ENCODE measurements at regions not wholly inside any gene's neighbourhood (a gene's known extent, or its start where the extent isn't known, plus 50 kb on each side); places are given as distances from the start of the nearest gene placed in this dataset.

DNA sequence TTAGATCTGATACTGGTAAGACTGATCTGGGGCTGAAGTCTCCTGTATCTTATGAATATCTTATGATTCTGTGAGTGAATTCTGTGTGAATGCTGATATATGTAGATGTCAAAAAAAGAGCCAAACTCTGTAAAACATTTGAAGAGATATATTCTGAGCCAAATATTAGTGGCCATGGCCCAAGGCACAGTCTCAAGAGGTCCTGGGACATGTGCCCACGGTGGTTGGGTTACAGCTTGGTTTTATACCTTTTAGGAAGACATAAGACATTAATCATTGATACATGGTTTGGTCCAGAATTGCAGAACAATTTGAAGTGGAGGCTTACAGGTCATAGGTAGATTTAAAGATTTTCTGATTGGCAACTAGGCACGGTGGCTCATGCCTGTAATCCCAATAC, 118.3 kb downstream of the KCNK1 start:
- no peak for DNase-seq (ENCODE audit: low read depth)
- TF ChIP-seq, protein P1, sequence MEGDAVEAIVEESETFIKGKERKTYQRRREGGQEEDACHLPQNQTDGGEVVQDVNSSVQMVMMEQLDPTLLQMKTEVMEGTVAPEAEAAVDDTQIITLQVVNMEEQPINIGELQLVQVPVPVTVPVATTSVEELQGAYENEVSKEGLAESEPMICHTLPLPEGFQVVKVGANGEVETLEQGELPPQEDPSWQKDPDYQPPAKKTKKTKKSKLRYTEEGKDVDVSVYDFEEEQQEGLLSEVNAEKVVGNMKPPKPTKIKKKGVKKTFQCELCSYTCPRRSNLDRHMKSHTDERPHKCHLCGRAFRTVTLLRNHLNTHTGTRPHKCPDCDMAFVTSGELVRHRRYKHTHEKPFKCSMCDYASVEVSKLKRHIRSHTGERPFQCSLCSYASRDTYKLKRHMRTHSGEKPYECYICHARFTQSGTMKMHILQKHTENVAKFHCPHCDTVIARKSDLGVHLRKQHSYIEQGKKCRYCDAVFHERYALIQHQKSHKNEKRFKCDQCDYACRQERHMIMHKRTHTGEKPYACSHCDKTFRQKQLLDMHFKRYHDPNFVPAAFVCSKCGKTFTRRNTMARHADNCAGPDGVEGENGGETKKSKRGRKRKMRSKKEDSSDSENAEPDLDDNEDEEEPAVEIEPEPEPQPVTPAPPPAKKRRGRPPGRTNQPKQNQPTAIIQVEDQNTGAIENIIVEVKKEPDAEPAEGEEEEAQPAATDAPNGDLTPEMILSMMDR (IDR thresholded peaks at IDR 0.05; ENCODE audit: insufficient read depth, low read length) = no peak

DNA sequence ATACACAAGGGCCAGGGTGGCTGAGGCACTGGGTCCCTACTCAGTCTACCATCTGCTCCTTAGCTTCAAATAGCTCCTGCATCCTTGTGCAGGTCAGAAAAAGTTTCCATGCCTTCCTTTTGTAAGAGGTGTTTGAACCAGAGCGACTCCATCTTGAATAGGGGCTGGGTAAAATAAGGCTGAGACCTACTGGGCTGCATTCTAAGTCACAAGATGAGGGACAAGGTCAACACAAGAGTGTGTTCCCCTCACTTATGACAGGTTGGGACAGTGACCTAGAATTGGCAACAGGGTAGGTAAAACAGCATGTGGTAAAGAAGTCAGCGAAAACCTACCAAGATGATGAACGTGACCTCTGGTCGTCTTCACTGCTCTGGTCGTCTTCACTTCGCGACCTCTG, 120.5 kb downstream of the KCNK1 start:
- TF ChIP-seq, protein P1 (IDR thresholded peaks at IDR 0.05; ENCODE audit: insufficient read depth, low read length) = no peak
- H3K4me3 ChIP-seq (ENCODE audit: low read depth, low read length) = no peak overlapping the region
- DNase-seq (ENCODE audit: low read depth) = no peak

More for the DNA sequence above, 118.3 kb downstream of the KCNK1 start:
- no peak overlapping the region for H3K4me3 ChIP-seq (ENCODE audit: low read depth, low read length)

DNA sequence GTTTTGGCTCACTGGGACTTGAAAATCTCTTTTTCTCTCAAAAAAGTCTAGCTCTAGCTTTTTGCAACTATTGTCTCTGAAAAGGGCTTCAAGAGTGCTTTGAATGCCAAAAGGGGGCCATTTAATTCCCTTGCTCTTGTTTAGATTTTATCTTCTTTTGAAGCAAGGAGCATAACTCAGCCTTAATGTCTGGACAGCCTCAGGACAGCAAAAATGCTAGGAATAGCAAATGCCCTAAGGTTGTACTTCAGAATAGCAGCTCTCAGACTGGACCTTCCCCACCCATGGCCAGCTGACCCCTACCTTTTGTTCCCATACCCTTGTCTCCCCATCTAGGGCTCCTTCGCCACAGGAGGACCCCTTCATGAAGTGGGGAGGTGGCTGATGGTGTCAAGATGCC, 121.4 kb downstream of the KCNK1 start:
- TF ChIP-seq, protein P1 (IDR thresholded peaks at IDR 0.05; ENCODE audit: insufficient read depth, low read length) = no peak
- H3K4me3 ChIP-seq (ENCODE audit: low read depth, low read length) = no peak overlapping the region
- no peak for DNase-seq (ENCODE audit: low read depth)

DNA sequence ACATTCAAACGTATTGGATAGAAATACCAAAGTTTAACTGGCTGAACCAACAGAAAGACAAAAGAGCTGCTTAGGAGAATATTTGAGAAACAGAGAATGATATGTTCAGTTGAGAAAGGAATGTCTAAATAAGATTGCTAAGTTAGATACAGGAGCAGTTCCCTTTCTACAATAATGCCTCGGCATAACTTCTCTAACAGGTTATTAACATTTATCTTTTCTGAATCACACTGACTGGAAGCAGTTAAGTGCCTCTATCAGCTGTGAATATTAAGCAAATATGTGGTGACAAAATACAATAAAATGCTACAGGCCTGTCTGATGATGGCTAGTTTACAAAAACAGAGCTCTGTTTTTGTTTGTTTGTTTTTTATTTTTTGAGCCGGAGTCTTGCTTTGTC, 121.9 kb downstream of the KCNK1 start:
- no peak overlapping the region for H3K4me3 ChIP-seq (ENCODE audit: low read depth, low read length)
- no peak for DNase-seq (ENCODE audit: low read depth)
- TF ChIP-seq, protein P1 (IDR thresholded peaks at IDR 0.05; ENCODE audit: insufficient read depth, low read length) = no peak

DNA sequence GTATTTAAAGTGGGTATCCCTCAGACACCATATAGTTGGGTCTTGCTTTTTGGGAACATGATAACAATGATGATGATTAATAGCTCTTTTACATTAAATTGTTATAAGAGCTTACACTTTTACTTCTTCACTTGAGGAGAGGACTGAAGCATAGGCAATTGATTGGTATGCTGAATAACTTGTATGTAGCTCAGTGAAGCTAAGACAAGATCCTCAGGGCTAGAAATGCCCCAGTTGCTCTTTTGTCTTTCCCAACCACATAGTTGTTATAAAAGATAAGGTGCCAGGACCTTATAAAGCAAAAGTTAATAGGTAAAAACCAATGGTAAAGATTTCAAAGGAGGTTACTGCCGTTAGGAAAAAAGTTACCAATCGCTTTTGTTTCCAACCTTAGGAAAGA, 123.4 kb downstream of the KCNK1 start:
- TF ChIP-seq, protein P1 (IDR thresholded peaks at IDR 0.05; ENCODE audit: insufficient read depth, low read length) = no peak
- DNase-seq (ENCODE audit: low read depth) = no peak

DNA sequence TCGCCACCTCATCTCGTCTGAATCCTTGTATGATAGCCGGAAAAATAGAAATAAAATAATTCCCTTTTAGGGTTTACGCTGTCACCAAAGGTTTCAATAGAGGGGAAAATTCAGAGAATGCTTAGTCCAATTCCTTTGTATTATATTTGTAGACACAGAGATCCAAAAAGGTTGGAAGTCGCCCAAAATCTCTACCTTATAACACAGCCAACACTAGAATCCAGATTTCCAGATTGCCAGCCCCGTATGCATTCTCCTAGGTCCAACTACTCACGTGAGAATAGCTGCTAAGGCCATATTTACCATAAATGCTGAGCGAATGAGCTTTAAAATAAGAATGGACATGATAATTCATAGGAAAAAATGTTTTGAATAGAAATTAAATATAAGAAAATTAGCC, 124.5 kb downstream of the KCNK1 start:
- TF ChIP-seq, protein P1 (IDR thresholded peaks at IDR 0.05; ENCODE audit: insufficient read depth, low read length) = no peak
- DNase-seq (ENCODE audit: low read depth) = no peak
- no peak overlapping the region for H3K4me3 ChIP-seq (ENCODE audit: low read depth, low read length)

More for the DNA sequence above, 123.4 kb downstream of the KCNK1 start:
- H3K4me3 ChIP-seq (ENCODE audit: low read depth, low read length) = no peak overlapping the region

DNA sequence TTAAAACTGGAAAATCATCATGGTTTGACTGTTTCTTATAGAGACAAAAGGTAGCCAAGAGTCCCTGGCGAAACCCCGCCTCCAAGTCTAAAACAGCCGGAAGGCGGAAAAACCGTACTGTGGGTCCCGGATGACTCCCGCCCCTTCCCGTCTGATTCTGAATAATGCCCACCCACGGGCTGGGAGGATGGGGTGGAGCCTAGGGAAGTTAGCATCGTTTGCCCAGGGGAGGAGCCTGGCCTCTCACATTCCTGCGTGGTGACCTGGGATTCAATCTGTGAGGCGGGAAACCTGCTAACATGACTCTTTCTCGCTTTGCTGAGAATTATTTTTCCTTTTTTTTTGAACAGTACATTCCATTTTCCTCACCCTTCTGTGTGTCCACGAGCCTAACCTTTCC, 124.9 kb downstream of the KCNK1 start:
- no peak for DNase-seq (ENCODE audit: low read depth)
- TF ChIP-seq, protein P1 (IDR thresholded peaks at IDR 0.05; ENCODE audit: insufficient read depth, low read length) = no peak
- no peak overlapping the region for H3K4me3 ChIP-seq (ENCODE audit: low read depth, low read length)
